HG03060 (cell line): ENCODE measurements at regions not wholly inside any gene's neighbourhood (a gene's known extent, or its start where the extent isn't known, plus 50 kb on each side); places are given as distances from the start of the nearest gene placed in this dataset.

Experiments
- ATAC-seq: cut with Tn5 transposase; IDR thresholded peaks from one replicate; pipeline ENCODE4 v1.9.1; 2021; ENCODE audit warnings: low read depth, moderate number of reproducible peaks; ENCODE audit not compliant: unreplicated experiment

DNA sequence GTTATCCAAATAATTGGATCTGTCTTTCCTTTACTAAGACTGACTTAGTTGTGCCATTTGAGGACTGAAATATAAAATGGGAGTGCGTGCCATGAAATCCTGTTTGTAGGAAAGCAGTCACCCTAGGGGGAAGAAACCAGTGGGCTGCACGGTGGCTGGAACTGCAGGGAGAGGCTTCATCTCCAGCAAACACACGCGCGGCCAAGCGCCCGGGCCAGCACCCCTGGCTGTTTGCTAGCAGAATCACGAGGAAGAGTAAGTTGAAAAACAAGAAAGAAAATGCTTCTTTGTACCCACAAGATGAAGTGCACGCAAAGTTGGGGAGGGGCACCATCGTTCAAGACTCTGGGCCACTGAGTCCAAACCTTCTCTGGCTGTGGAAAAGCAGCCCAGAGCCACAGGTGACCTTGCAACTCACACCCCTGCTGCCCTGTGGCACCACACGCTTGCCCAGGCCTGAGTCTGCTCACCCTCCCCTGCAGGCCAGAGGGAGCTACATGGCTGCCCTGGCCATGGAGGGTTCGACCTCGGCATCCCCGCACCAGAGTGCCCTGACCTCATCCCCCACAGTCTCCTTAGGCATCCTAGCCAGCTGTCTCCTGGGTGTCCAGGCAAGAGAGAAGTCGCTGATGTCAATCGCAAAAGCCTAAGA, 55.2 kb downstream of the IRX2 start:
- no peak for ATAC-seq

DNA sequence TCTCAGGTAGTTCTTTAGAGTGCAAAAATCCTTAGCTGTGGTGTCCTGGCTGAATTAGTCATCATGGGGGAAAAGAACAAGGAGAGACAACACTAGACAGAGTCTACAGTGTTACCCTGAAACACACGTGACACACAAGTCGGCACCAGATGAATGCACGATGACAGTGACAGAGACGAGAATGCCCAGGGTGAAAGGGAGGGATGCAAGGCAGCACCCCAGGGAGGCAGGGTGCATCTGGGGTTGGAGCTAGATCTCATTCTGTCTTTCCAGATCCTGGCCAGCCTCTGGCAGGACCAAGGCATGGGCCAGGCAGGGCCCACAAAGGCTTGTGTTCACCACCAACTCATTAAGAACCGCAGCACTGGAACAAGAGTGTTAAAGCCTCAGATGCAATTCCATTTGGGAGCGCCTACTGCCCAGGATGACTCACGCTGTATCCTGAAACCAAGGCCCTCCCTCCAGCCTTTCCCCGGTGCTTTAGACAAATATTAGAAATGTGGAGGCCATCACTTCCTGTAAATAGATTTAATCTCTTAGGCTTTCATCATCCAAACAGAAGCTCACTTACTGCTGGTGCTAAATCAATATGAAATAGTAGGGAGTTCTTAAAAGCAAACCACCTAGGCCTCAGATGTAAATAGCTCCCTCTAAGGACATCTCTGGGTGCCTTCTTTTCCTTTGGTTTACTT, 56.1 kb downstream of the IRX2 start:
- no peak for ATAC-seq

DNA sequence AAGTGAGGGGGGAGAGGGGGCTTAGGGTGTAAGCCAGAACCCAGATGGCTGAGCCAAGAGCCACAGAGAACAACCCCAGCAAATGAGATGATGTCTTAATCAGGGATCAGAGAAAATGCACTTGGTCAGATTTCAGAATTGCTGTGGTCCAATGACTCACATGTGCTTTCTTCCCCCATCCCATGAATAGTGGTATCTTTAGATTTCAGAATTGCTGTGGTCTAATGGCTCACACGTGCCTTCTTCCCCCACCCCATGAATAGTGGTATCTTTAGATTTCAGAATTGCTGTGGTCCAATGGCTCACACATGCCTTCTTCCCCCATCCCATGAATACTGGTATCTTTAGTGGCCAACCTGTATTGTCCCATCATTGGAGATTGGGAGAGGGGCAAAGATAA, 59.9 kb downstream of the IRX2 start:
- no peak for ATAC-seq

DNA sequence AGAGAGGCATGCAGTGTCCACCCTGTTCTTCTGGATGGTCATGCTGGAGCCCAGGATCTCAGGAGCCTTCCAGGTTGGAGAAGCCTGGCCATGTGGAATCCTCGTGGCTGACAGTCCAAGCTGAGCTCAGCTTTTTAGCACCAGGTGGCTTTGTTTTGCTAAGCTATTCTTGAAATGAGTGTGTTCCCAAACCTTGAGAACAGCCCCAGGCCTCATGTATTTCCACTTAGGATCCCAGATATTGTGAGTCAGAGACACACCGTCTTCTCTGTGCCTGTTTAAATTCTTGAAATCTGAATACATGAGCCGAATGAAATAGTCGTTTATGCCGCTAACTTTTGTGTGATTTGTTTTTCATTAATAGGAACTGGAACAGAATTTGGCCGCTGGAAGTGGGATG, 61.2 kb downstream of the IRX2 start:
- no peak for ATAC-seq

- no peak for ATAC-seq
These were observed 62.9 kb downstream of the IRX2 start for GRCh38 chr5:2688586-2688985.

DNA sequence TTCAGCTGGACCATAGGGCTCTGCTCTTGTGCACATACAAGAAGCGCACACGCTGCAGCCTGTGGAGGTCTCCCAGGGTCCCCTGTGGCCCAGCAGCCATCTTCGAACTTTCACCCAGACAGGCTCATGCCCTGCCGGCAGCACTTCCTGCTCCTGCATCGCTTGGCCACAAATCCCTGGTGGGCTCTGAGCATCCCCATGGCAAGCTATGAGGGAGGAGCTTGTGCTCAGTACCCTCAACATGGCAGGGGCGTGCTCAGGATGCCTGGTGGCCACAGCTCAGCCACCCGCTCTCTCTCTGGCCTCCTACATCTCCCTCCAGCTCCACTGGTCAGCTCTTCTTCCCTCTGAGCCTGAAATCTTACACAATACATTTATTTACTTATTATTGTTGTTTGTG, 63.7 kb downstream of the IRX2 start:
- ATAC-seq = no peak

DNA sequence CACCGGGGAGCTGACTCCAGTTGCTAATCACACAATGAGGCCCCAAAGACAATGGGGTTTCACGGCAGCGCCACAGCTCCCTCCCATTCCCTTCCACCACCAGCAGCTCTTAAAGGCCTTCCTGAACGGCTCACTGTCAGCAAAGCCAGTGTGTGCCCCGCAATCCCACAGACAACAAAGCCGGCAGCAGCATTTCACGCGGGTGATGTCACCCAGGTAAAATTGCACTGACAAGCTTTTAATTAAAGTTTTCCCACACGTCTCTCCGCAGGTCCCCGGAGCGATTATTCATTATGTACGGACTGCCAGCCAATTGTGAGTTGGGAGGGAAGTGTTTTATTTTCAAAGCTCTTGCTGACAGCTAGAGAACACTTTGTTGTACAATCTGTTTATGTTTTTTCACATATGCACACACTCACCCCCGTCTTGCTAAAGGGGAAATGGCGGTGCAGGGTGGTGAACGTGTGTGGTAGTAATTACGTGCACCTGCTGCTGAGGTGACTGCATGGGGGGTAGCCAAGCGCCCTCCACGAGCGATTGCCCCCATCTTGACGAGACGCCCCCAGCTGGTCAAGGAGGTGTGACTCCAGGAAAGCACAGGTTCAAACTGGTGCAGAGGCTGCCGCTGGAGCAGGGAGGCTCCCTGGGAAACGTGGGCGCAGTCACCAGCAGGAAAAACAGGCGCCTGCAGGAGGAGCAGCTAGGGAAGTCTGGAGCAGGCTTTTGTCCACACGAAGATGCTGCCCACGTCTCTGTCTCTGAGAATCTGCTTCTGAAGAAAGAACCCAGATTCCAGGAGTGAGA, 65.0 kb downstream of the IRX2 start:
- ATAC-seq = no peak

DNA sequence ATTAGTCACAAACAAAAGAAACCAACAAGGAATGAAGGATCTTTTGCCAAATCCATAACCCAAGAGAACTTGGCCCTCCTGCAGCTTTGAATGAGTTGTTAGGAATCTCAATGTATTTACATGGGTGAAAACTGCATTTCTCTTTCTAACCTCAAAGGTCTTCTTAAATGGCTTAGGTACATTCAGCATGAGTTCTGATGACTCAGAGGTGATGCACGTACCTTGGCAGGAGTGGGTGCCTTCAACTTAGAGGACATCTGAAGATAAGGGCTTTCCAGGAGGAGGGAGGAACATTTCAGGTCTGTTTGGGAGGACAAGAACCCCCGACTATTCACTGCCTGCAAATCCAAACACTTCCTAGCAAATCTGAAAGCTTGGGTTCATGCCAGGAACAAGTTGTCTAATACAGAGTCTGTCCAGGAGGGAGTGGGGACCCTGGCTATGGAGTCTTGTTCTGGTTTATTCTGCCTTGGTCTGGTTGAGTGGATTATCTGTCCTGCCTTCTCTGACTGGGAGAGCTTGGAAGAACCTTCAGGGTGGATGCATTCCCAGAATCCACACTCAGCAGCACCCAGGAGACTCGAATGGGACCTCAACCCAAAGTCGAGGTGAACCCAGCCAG, 65.7 kb downstream of the IRX2 start:
- ATAC-seq = no peak

- no peak for ATAC-seq
These were observed 66.9 kb downstream of the IRX2 start for GRCh38 chr5:2684606-2685005.

DNA sequence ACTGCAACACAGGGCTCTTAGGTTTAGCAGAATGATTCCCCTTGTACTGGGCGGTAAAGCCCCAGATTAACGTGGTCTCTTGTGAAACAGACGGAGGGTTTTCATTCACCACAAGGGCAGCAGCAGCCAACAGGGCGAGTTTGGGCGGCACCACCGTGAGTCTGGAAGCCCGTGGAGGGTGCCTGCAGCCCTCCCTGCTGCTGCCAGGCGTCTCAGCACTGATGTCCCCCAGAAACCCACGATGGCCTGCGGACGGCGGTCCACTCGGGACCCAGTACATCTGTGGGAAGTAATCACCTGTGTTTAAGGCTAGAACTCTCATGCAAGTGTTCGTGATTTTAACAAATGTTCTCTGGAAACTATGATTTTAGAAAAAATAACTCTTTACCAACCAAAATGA, 67.8 kb downstream of the IRX2 start:
- no peak for ATAC-seq

DNA sequence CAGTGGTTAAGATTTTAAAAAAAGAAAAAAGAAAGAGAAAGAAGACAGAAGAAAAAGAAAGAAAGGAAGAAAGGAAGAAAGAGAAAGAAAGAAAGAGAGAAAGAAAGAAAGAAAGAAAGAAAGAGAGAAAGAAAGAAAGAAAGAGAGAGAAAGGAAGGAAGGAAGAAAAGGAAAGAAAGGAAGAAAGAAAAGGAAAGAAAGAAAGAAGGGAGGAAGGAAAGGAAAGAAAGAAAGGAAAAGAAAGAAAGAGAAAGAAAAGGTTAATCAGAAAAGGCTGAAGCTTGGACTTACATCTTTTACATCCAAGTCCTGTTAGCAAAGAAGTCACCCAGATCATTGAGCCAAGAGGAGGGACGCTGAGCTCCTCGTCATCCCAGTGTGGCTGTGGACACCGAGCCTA, 70.0 kb downstream of the IRX2 start:
- ATAC-seq = no peak

DNA sequence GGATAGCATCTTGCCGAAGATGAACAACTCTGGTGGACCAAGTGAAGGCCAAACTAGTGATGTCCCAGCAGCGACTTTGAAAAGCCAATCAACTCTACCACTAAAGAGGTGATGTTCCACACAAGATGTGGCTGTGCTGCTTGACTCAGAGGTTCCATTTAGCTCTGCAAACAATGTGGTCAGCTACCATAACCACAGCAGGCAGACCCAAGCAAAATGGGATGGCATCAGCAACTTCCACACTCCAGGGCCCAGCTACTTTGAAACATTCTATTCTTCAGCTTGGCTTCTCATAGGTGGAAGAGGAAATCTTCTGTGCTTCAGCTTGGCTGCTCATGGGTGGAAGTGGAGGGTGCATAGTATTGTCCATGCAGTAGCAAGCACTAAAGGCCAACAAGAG, 70.5 kb downstream of the IRX2 start:
- ATAC-seq = no peak

- ATAC-seq = no peak
These were observed 73.8 kb downstream of the IRX2 start for GRCh38 chr5:2677689-2678088.

DNA sequence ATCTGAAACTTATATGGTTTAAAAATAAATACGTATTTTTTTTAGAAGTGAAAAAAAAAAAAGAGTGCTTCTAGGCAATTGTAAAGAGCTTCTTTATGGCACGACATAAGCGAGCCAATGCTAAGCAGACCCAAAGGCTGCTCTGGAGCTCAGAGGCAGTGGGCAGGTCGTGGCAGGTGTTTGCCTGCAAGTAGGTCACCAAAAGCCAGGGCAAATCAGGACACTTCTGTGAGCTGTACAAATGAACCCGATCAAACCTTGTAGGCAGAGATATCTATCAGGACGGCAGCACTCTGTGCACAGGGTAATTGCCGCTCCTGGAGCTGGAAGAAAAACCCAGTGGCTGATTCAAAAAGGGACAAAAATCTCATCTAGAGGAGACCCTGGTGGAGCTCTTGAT, 75.9 kb downstream of the IRX2 start:
- no peak for ATAC-seq

- ATAC-seq = no peak
These were observed 77.0 kb downstream of the IRX2 start for GRCh38 chr5:2674456-2674855.

- no peak for ATAC-seq
These were observed 80.5 kb downstream of the IRX2 start for GRCh38 chr5:2670940-2671339.

DNA sequence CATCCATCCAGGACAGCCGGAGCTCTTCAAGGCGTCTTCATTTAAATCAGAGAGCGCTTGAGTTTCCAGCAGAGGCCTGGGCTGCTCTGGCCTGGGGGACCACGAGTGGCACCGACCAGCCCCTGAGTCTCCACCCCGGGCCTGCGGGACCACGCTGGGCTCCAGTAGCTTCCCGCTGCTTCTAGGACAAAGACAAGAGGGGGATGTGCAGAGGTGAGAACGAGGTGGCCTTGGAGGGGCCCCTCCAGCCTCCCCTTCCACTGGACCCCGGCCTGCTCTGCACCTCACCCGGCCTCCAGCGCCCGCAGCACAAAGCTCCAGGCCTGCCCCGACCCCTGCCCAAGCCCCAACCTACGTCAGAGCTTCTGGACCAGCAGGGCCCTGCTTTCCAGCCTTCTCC, 81.6 kb downstream of the IRX2 start:
- ATAC-seq = no peak

DNA sequence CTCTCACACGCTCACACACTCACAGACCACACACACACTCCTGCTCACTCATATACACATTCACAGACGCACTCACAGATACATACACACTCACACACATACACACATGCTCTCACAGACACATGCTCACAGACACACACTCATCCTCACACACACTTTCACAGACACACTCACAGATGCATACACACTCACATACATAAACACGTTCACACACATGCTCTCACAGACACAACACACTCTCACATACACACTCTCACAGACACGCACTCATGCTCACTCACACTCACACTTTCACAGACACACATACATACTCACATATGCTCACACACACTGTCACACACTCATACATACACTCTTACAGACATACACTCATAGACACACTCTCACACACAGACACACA, 82.2 kb downstream of the IRX2 start:
- no peak for ATAC-seq

DNA sequence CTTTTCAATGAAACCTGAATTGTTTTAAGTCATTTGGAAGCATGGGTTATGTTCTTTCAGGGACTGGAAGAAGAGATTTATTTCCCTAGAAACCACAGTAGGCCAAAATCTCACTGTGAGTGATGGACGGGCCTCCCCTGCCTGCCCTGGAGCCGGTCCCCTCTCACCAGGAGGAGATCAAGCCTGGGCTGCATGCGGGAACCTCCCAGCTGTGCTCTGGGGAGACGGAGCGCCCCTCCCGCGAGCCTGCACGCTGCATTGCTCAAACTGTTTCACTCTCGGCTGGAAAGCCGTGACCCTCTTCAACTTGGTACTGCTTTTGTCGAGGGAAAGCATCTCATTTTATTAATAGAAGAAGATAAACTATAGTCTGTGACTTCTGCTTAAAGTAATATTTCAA, 85.4 kb downstream of the IRX2 start:
- ATAC-seq = no peak

- no peak for ATAC-seq
These were observed 88.0 kb downstream of the IRX2 start for GRCh38 chr5:2663489-2663888.

- no peak for ATAC-seq
These were observed 91.2 kb downstream of the IRX2 start for GRCh38 chr5:2660315-2660714.
